ENCODE measurements at regions not wholly inside any gene's neighbourhood (a gene's known extent, or its start where the extent isn't known, plus 50 kb on each side); places are given as distances from the start of the nearest gene placed in this dataset.

DNA sequence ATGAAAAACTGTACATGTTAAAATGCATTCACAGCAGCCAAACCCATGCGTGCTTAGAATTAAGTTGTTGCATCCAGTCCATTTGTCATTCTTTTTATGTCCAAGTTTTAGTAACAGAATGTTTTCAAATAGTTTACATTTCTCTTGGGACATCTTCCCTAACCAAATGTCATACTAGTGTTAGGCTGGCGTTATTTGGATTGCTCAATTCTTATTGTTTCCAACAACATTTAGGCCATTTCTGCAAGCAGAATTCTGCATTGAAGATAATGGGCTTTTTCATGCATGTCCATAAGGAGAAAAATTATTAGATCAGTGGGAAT, 203.0 kb downstream of the HIBADH start:
- no peak for DNase-seq (ENCODE audit: low spot score)

DNA sequence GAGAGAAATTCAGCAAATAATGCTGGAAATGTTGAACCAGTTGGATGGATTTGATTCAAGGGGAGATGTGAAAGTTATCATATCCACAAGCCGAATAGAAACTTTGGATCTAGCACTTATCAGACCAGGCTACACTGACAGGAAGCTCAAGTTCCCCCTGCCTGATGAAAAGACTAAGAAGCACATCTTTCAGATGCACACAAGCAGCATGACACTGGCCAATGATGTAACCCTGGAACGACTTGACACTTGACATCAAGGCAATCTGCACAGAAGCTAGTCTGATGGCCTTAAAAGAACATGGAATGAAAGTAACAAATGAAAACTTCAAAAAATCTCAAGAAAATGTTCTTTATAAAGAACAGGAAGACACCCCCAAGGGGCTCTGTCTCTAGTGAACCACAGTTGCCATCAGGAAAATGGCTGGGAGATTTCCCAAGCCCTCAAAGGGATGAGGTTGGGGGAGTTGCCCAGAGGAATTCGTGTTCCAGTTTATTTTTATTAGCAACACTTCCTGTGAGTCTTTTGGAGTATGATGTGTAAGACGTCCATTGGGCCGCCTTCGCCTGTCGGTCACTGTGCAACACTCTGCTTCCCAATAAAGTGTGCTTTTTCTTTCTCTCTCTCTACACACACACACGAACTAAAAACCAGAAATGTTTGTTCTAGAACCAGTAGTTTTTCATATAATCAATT, 200.0 kb downstream of the HIBADH start:
- DNase-seq (ENCODE audit: low spot score): no peak

DNA sequence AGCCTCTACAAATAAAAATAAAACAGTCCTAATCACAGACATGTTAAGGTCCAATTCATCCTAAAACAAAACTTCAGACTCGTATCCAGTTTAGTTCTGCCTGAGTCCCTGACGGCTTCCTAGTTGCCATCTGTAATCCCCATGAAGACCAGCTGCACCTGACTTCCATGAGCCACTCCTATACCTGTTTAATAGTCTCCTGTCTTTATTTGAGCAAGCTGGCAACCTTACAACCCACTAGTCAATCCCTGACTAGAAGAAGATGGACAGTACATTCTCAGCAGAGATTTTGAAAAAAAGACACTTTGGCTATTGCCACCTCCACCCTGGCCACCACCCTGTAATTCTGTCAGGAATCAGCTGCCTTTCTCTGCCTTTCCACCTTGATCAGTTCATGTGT, 197.7 kb downstream of the HIBADH start:
- DNase-seq (ENCODE audit: low spot score): no peak

DNA sequence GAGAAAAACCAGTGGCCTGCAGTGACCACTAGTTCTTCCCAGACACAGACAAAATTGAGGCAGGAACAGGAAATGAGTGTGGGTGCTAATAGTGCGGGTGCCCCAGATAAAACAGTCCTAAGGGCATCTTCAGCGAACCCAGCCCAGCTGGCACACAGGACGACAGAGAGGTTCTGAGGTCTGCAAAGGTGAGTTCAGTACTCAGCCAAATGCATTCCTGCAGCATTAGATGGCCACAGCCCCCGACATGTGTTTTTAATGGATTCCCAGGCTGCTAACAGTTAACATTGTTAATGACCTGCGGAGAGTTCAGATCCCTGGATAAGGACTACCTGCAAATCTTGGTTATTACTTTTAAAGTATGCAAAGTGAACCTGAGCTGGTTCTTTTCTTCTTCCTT, 196.0 kb downstream of the HIBADH start:
- no peak for DNase-seq (ENCODE audit: low spot score)

DNA sequence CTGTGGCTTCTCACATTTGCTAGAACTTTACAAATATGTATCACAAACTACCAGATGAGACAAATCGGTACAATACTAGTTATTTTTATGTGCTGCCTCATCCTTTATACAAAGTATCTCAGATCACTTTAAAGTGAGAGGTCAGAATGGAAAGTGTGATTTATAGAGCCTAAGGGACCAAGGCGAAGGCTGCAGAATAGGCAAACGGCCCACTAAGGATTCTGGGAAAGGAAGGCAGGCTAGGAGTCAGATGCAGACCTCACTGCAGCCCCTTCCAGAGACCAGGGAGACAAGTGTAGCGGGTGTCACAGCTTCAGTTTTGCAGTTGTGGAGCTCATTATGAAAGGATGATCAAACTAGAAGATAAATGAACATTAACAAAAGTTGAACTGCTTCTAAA, 190.6 kb downstream of the HIBADH start:
- DNase-seq (ENCODE audit: low spot score): no peak

Measured in cerebellar cortex (tissue), 1 donor.